Inflammatory macrophage treated with lipopolysaccharide for 1 hour (primary cell): ENCODE measurements at regions not wholly inside any gene's neighbourhood (a gene's known extent, or its start where the extent isn't known, plus 50 kb on each side); places are given as distances from the start of the nearest gene placed in this dataset.

ENCODE experiments used
- DNase-seq, 2 donors: peaks; one replicate each; pipeline ENCODE4 v3.0.0-alpha.2; 2020 to 2022

- no peak for DNase-seq
These were observed 168.4 kb downstream of the GADD45G start for GRCh38 chr9:89773170-89773569.

- no peak for DNase-seq
These were observed 170.1 kb downstream of the GADD45G start for GRCh38 chr9:89774858-89775370.

- no peak for DNase-seq
These were observed 170.8 kb downstream of the GADD45G start for GRCh38 chr9:89775641-89776040.

- no peak for DNase-seq
These were observed 172.1 kb downstream of the GADD45G start for GRCh38 chr9:89776795-89777525.

- no peak for DNase-seq
These were observed 172.7 kb downstream of the GADD45G start for GRCh38 chr9:89777544-89777943.

- no peak for DNase-seq
These were observed 173.6 kb downstream of the GADD45G start for GRCh38 chr9:89778100-89779090.

- DNase-seq, result no peak
These were observed 174.8 kb downstream of the GADD45G start for GRCh38 chr9:89779405-89780203.

GRCh38 chr9:89780959-89781358 lies 176.1 kb downstream of the GADD45G start:
- DNase-seq, result no peak

GRCh38 chr9:89781838-89782540 lies 177.2 kb downstream of the GADD45G start:
- DNase-seq, result peak; percentile 70 to 76

GRCh38 chr9:89786655-89787054 lies 181.8 kb downstream of the GADD45G start:
- peak; percentile 74 to 81 for DNase-seq

GRCh38 chr9:89787595-89787994 lies 182.8 kb downstream of the GADD45G start:
- DNase-seq, result no peak

- DNase-seq, result no peak
These were observed 183.6 kb downstream of the GADD45G start for GRCh38 chr9:89788434-89788833.

- DNase-seq, result no peak
These were observed 185.2 kb downstream of the GADD45G start for GRCh38 chr9:89789922-89790510.

GRCh38 chr9:89790542-89791109 lies 185.8 kb downstream of the GADD45G start:
- no peak for DNase-seq

- DNase-seq, result no peak
These were observed 186.9 kb downstream of the GADD45G start for GRCh38 chr9:89791754-89792153.

- no peak for DNase-seq
These were observed 187.6 kb downstream of the GADD45G start for GRCh38 chr9:89792189-89793123.

GRCh38 chr9:89793124-89793495 lies 188.3 kb downstream of the GADD45G start:
- no peak for DNase-seq

GRCh38 chr9:89793551-89793950 lies 188.7 kb downstream of the GADD45G start:
- DNase-seq, result no peak

- DNase-seq, result no peak
These were observed 190.1 kb downstream of the GADD45G start for GRCh38 chr9:89794918-89795317.

- no peak for DNase-seq
These were observed 190.9 kb downstream of the GADD45G start for GRCh38 chr9:89795538-89796195.
